NCI-H1694 treated with DMSO at 0.1 percent for 48 hours (cell line): ENCODE measurements at regions not wholly inside any gene's neighbourhood (a gene's known extent, or its start where the extent isn't known, plus 50 kb on each side); places are given as distances from the start of the nearest gene placed in this dataset.
A peak's percentile ranks its signal among the peaks of the same experiment; 100 is the strongest.
"Not testable (repeated sequence)": the region's sequence is repeated elsewhere in the genome, so short reads cannot be mapped to it uniquely, and the experiment has no call there.

Experiments
- DNase-seq: peaks from one replicate; lab custom pipeline; 2025; lab: John Stamatoyannopoulos, UW

DNA sequence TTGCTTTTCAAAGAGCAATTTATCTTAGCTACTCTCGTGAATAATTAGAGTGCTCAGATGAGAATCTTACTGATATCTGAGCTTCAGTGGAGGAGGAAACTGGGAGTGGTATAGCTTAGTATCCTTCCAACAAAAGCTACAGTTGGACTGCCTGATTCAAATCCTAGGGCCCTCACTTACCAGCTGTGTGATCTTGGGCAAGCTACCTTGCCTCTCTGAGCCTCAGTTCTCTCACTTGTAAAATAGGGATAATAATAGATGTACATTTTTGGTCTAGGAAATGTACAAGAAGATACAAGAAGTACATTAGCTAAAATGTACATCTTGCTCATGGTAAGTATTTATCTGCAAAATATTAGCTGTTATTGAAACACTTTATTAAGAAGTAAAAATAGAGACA, 502.0 kb downstream of the HAPSTR1 start:
- no peak for DNase-seq

DNA sequence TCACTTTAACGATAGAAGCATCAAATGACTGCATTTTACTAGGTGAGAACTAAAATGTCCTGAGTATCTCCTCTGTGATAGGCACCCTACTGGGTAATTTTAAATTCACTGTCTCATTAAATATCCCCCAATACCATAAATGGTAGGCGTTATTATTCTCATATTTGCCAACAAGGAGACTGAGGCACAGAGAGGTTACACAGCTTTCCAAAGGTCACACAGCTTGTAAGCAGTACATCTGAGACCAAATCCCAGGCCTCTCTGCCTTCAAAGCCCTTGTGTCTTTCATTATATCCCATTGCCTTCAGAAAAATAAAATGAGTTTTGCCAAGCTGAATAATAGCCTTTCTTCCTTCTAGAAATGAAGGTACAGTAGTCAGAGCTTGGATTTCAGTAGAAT, 502.6 kb downstream of the HAPSTR1 start:
- no peak for DNase-seq

DNA sequence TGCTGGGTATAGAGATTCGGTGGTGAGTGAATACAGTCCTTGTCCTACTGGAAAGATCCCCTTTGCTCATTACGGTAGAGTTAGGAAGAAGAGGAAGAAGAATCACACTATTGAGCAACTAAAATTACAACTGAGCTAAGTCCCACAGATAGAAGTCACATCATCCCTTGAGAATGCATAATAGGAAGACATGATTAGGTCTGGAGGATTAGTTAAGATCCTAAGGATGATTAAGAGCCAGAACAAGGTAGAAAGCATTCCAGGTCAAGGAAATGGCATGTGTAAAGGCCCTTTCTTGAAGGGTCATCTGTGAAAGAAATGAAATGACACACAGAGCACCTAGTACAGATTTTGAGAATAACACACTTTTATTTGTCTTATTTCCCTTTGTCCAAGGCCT, 503.5 kb downstream of the HAPSTR1 start:
- no peak for DNase-seq

DNA sequence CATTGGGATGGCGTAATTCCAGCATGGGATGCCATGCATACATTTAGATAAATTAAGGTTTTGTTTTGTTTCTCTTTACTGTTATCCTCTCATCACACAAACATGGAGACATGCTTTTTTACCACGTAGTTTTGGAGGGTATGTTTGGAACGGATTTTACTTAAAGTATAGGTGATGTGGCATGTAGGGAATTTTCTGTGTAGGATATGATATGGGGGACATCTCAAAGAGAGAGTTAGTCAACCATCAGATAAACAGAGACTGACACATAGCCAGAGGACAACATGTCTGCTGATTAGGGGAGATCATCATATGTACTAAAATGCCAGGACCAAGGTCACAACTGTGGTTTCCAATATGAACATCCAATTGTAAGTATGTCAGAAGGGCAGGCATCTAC, 503.9 kb downstream of the HAPSTR1 start:
- no peak for DNase-seq

DNA sequence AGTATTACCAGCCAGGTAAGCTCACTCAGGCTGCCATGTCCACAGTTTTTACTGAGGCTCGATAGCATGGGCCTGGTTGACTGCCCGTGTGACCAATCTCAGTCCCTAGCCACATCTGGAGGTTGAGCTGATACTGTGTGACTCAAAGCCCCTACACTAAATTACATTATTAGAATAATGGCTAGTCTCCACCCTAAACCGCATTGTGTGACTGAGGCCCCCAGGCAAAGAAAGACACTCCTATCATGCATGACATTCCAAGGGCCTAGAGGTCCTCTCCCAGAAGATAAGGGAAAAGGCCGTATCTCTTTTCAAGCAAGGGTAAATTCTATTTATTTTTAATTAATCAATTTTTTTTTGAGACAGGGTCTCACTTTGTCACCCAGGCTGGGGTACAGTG, 505.3 kb downstream of the HAPSTR1 start:
- DNase-seq, result no peak

DNA sequence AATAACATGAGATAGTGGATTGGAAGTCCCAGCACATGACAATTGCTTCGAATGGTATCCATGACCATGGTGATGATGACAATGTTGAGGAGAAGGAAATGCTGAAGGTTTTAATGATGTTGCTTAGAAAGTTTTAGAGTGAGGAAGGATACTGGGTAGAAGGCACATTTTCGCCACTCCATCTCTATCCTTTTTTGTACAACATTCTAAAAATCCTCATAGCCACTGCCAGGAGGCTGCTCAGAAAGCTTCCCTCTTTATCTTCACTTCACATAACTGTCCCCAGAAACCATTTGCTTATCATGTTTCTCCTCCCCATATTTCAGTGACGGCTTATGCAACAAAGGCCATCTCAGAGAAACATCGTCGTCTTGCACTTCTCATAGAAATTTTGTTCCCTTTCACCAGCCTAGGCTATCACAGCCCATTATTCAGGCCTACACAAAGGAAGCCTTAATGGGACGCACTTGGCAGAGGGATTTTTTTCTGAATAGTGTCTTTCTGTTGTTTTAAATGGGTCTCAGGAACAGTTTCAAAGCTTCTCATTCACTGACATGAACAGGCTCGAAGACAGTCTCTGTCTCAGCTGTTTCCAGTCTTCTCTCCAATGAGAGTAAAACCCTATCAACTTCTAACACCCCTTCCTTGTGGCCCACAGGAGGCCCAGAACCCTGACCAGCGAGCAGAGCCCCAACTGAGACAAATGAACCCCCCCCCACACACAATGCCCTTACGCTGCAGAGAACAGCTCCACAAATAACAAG, 506.7 kb downstream of the HAPSTR1 start:
- no peak for DNase-seq

DNA sequence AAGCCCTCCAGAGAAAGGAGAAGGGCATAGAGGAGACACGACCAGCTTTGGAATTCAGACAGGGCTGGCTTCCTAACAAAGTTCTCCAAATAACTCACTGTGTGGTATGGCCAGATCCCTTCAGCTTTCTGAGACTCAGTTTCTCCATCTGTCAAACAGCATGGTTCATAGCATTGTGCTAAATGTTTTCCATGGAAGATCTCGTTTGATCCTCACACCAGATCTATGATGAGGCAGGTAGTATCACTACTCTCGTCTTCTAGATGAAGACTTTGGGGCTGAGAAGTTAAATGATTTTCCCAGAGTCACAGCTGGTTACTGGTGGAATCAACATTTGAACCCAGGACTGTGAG, 507.3 kb downstream of the HAPSTR1 start:
- DNase-seq, result no peak

DNA sequence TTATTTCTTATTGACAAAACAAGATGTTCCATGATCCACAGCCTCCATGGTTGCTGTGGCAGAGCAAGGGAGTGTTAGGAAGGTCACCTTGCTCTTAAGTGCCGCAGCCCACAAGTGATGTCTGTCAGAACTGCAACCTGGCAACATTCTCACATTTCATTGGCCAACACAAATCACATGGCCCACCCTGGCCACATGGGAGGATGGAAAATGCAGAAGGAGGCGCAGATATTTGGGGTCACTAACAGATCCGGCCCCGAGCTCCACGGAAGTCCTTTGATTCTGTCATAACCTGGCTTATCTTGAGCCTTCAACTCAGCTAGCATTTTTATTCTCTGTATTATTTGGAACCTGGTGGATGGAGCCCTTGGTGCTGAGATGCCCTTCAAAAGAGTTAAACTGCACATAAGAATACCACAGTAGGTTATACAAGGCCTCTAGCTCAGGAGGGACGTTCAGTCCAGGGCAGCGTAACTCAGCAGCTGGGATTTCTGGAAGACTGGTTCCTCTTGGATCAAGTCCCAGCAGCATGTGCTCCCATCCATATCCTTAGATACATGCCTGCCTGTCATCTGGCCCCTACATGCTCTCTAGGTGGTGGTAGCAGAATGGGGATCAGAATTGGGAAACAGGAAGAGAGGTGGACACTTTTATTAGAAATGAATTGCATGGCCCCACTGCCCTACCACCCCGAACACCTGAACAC, 508.1 kb downstream of the HAPSTR1 start:
- DNase-seq, result peak; percentile 26

DNA sequence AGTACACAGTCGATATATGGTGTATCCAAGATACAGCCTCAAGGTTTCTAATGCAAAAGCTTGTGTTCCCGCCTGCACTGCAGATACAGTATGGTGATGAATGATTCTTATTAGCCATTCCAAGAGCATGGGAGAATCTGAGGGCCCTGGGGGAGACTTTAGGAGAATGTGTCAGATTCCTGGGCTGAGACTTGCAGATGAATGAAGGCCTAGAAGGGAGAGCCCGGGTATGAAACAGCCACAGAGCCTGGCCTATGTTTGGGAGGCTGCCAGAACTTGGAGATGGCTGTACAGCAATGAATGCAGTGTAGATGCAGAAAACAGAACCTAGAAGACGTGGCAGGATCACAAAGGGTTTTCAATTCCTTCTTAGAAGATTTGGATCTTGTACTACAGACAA, 510.7 kb downstream of the HAPSTR1 start:
- no peak for DNase-seq

DNA sequence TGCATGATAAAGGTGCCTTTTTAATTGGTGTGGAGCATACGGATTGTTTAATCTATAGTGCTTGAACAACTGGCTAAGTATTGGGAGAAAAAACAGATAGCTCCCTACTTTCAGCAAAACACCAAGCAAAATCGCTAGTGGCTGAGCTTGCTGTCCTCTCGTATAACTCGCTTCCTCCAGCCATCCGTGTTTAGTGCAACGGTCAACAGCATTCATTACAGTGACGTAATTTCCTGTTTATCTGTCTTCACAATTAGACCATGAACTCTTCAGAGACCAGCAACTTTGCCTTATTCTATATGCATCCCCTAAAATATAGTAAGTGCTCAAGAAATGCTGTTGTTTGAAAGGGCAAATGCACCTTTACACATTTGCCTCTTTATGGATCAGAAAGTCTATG, 511.9 kb downstream of the HAPSTR1 start:
- DNase-seq, result no peak

DNA sequence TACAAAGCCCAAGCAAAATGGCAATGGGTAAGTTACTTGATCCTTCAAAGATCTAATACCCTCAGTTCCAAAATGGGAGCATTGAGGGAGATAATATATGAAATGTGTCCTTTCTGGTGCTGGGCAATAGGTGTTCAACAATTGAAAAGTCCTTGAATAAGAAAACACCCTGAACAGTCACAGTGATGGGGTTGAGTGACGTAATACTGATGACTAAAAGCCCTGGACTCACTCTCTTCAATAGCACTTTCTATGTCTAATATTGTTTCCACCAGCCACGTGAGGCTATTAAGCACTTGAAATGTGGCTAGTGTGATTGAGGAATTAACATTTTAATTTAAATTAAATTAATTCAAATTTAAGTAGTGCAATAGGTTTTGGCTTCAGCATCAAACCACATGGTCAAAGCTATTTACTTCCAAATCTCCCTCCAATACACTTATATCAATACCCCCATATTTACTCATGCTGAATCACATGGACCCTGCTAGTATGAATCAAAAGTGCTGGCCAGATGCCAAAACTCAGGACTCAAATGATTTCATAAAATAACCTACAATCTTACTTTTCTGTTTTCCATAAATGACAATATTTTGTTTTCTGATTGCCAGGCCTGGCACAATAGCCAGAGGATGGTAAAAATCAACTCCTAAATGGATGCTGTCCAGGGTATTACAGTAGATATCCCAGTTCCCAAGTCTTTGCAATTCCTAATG, 516.2 kb downstream of the HAPSTR1 start:
- DNase-seq, result no peak

DNA sequence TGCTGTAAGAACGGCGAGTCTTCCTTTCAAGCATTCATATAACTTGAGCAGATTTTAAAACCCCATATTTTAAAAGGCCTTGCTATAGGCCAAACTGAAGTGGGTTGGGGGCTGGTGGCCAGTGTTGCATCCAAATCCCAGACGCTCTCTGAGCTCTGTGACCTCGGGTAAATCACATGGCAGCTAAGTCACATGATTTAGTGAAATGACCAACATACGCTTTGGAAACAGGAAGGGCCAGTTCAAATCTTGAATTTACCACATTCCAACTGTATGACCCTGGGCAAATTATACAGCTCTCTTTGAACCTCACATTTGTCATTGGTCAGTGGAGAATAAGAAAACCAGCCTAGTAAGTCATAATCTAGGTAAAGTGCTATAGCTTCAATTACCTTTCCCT, 519.3 kb downstream of the HAPSTR1 start:
- no peak for DNase-seq

DNA sequence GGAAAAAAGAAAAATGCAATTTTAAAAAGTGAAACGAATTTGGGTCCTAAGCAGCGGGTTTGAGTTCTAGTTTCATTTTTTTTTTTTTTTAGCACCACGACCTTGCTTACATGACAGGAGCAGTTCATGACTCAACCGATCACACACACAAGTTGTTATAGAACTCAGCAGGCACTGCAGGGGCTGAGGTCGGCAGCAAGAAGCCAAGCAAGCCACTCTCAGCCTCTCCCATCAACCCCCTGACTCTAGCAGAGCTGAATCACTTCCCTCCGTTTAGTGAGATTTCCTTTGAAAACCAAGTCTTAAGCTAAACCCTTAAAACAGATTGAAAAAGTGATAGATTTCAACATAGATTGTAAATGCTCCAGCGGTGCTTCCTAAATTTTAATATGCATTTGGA, 520.8 kb downstream of the HAPSTR1 start:
- DNase-seq, result no peak

DNA sequence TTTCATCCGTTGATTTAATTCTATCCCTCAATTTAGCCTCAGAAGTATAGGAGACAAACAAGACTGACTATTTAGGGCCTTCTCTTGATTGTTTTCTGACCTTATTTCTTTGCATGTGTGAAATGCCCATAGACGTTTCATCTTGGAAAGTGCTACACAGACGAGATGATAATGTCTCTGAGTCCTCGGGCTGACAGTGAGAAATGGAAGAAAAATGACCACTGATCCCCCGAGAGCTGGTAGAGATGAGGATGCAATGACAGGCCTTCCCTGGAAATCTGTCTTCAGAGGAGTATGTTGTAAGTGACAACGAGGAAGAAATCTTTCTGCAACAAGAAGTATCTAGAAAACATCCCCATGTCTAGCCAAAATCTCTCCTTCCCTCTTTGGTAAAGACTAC, 522.9 kb downstream of the HAPSTR1 start:
- DNase-seq, result no peak

DNA sequence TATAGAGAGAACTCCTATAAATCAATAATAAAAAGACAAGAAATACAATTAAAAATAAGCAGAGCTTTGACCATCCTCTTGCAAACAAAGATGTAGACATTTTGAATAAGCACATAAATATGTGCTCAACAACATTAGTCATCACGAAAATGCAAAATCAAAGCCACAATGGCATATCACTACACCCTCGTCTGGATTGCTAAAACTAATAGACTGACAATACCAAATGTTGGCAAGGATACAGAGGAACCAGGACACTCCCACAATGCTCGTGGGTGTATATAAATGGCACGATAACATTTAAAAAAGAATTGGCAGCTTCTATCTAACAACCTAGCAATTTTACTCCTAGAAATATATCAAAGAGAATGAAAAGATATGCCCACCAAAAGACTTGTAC, 530.8 kb downstream of the HAPSTR1 start:
- DNase-seq, result no peak

DNA sequence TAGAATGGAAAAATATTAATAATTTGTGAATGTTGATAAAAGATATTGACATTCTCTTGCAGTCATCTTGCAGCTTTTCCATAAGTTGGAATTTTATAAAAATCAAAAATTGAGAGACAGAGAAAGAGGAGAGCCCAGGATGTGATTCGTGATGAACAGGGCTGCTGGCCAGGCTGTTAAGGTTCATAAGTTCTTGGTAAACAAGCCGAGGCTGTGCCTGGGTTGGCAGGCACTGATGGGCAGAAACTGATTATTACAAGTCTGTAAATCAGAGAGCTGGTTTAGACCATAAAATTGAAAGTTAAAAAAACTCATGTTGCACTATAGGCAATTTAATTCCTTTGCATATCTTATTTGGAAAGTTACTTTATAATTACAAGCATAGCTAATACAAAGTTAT, 533.7 kb downstream of the HAPSTR1 start:
- no peak for DNase-seq

DNA sequence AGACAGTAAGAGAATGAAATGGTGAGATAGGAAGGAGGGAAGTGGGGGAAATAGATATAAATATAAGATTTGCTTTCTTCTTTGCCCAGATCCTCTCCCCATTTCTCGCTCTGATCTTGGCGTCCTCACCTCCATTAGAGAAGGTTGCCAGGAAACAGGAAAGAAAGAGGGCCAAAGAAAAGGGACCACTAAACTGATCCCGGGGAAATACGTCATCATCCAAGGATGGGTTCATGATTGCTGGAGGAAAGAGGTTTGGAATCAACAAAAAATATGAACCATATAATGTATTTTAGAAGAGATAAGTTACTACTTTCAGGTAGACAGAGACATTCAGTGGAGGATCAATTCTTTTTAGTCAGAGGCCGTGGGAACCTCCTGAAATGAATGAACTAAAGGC, 536.0 kb downstream of the HAPSTR1 start:
- no peak for DNase-seq

DNA sequence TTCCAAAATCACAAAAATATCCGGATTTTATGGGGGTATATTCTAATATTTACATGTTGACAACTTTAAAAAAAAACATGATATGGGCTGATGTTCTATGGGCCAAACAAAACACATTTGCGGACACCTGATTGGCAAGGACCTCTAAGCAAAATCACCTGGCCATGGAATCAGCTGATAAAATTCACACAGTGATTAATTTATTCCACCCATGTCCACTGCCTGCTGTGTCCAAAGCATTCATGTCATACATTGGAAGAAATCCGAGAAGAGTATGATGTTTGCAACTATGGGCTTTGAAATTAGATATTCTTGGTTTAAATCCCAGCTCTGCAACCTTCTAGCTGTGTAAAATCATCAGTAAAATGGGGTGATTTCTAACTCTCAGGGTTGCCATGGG, 538.7 kb downstream of the HAPSTR1 start:
- no peak for DNase-seq

DNA sequence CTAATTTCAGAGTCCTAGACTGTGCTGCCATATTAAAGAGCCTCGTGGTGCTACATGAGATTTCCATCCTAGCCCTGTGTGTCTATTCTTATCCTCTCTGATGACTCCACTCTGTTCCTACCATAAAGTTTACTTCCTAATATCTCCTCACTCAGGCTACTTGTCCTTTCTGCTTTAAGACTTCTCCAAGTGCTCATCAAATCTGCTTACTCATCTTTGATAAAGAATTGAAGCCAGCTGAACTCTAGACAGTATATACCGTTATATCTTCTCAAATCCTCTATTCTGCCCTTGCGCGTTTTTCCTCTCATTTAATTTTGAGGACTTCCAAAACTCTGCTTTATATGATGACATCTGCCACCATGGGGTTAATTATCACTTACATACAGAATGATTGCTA, 539.5 kb downstream of the HAPSTR1 start:
- DNase-seq, result no peak

DNA sequence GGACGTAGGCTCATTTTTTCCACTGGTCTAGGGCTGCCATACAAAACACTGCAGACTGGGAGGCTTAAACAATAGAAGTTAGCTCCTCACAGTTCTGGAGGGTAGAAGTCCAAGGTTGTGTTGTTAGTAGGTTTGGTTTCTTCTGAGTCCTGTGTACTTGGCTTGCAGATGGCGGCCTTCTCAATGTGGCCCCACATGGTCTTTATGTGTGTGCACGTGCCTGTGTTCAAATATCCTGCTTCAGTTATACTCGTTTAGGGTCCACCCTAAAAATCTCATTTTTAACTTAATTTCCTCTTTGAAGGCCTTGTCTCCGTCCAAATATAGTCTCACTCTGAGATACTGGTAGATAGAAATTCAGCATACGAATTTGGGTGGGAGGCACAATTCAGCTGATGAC, 542.4 kb downstream of the HAPSTR1 start:
- no peak for DNase-seq

DNA sequence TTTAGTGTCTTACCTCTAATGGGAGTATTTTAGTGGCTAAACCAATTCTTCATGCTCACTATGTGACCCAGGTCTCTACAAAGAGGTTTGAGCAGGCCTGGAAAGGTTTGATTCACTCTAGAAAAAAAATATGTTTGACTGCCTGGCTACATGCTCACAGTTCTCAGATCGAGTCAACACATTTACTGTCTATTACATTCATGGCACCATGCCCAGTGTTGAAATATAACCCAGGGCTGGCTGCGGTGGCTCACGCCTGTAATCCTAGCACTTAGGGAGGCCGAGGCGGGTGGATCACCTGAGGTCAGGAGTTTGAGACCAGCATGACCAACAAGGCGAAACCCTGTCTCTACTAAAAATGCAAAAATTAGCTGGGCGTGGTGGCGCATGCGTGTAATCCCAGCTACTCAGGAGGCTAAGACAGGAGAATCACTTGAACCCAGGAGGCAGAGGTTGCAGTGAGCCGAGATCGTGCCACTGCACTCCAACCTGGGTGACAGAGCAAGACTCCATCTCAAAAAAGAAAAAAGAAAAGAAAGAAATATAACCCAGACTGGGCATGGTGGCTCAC, 543.8 kb downstream of the HAPSTR1 start:
- DNase-seq, result not testable (repeated sequence)

DNA sequence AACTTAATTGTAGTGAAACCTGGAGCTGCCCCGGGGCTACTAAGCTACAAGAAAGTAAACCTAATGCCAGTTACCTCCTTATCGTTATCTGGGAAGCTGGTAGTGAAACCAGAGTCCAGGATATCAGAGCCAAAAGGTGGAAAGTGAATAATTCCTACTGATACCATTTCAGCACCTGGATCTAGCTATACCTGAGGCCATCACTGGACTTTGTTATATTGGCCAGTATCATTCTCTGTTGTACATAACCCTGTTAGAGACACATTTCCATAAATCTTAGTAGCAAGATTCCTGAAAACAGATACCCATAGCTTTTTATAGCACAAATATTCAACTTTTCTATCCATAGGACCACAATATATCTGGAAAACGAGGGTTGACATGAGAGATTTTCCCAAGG, 538.0 kb downstream of the GRIN2A start:
- DNase-seq, result no peak

DNA sequence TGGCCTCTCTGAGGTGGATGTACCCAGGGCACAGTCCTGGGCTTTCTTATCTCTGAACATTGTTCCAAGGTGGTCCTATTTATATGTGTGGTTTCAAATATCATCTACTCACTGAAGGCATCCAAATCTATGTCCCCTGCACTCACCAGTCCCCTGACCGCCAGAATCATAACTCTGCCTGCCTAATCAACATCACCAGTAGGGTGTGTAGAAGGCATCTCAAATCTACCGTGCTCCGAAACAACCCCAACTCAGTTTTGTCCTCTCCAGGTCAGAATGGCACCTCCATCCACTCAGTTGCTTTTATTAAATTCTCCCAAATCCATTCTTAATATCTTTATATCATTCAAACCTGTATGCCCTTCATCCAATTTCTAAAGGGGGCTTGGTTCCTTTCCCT, 536.3 kb downstream of the GRIN2A start:
- DNase-seq, result no peak
